Astrocyte (in vitro differentiated cells and primary cell): ENCODE measurements at regions not wholly inside any gene's neighbourhood (a gene's known extent, or its start where the extent isn't known, plus 50 kb on each side); places are given as distances from the start of the nearest gene placed in this dataset.

Experiments
- DNase-seq: peaks from one replicate; pipeline ENCODE4 v3.0.0-alpha.2; 2010; ENCODE audit warnings: low read depth
- FAIRE-seq: peaks from 2 replicates; lab custom pipeline; 2011; peaks lifted over from hg19 to GRCh38; lab: Jason Lieb, UNC
- H2AFZ ChIP-seq: 2 replicates; pipeline ENCODE4 v1.6.0; 2012; ENCODE audit warnings: low read depth, low read length, inconsistent platforms
- H3K27ac ChIP-seq: 2 replicates; pipeline ENCODE4 v1.5.1; 2011; ENCODE audit warnings: low read depth, low read length, inconsistent platforms
- H3K27me3 ChIP-seq: 2 replicates; pipeline ENCODE4 v1.6.0; 2011; ENCODE audit warnings: low read length, inconsistent platforms; ENCODE audit not compliant: insufficient read depth
- H3K36me3 ChIP-seq: 2 replicates; pipeline ENCODE4 v1.5.1; 2011; ENCODE audit warnings: low read length, inconsistent platforms; ENCODE audit not compliant: insufficient read depth
- H3K4me1 ChIP-seq: 2 replicates; pipeline ENCODE4 v1.5.1; 2011; ENCODE audit warnings: low read length, inconsistent platforms; ENCODE audit not compliant: insufficient read depth
- H3K4me2 ChIP-seq: 2 replicates; pipeline ENCODE4 v1.6.0; 2012; ENCODE audit warnings: low read length, inconsistent platforms
- H3K4me3 ChIP-seq: 2 replicates; pipeline ENCODE4 v1.5.1; 2011; ENCODE audit warnings: low read depth, mild to moderate bottlenecking, low read length, inconsistent platforms; ENCODE audit not compliant: insufficient read depth
- H3K79me2 ChIP-seq: 2 replicates; pipeline ENCODE4 v1.6.0; 2012; ENCODE audit warnings: mild to moderate bottlenecking, low read length, inconsistent platforms; ENCODE audit not compliant: insufficient read depth
- H3K9ac ChIP-seq: 2 replicates; pipeline ENCODE4 v1.6.0; 2012; ENCODE audit warnings: mild to moderate bottlenecking, low read length, inconsistent platforms
- H3K9me3 ChIP-seq: 2 replicates; pipeline ENCODE4 v1.5.1; 2012; ENCODE audit warnings: low read depth, mild to moderate bottlenecking, low read length, inconsistent platforms; ENCODE audit not compliant: insufficient read depth
- H4K20me1 ChIP-seq: 2 replicates; pipeline ENCODE4 v1.6.0; 2012; ENCODE audit warnings: low read length, inconsistent platforms; ENCODE audit not compliant: insufficient read depth
- H3K27ac Mint-ChIP-seq: one replicate; pipeline ENCODE4 v1.8.0; 2021; ENCODE audit warnings: mild to moderate bottlenecking, mixed read lengths; ENCODE audit not compliant: unreplicated experiment
- H3K27me3 Mint-ChIP-seq: one replicate; pipeline ENCODE4 v1.8.0; 2021; ENCODE audit warnings: low read depth, mixed read lengths; ENCODE audit not compliant: unreplicated experiment
- H3K36me3 Mint-ChIP-seq: one replicate; pipeline ENCODE4 v1.8.0; 2021; ENCODE audit warnings: low read depth, mixed read lengths; ENCODE audit not compliant: unreplicated experiment
- H3K4me1 Mint-ChIP-seq: one replicate; pipeline ENCODE4 v1.8.0; 2021; ENCODE audit warnings: low read depth, mixed read lengths; ENCODE audit not compliant: unreplicated experiment
- H3K4me3 Mint-ChIP-seq: one replicate; pipeline ENCODE4 v1.8.0; 2021; ENCODE audit warnings: mild to moderate bottlenecking, moderate library complexity, mixed read lengths; ENCODE audit not compliant: unreplicated experiment
- H3K9me3 Mint-ChIP-seq: one replicate; pipeline ENCODE4 v1.8.0; 2021; ENCODE audit warnings: mild to moderate bottlenecking, mixed read lengths; ENCODE audit not compliant: unreplicated experiment
- EZH2 ChIP-seq: IDR thresholded peaks from 2 replicates; pipeline ENCODE4 v1.6.1; 2012; ENCODE audit warnings: mild to moderate bottlenecking, low read length, inconsistent platforms; ENCODE audit not compliant: insufficient read depth
- TF ChIP-seq, protein P1 (sequence below): IDR thresholded peaks from 2 replicates; pipeline ENCODE4 v1.5.1; 2011; ENCODE audit warnings: low read depth, mild to moderate bottlenecking, inconsistent platforms, low read length, moderate library complexity; ENCODE audit not compliant: insufficient read depth

DNA sequence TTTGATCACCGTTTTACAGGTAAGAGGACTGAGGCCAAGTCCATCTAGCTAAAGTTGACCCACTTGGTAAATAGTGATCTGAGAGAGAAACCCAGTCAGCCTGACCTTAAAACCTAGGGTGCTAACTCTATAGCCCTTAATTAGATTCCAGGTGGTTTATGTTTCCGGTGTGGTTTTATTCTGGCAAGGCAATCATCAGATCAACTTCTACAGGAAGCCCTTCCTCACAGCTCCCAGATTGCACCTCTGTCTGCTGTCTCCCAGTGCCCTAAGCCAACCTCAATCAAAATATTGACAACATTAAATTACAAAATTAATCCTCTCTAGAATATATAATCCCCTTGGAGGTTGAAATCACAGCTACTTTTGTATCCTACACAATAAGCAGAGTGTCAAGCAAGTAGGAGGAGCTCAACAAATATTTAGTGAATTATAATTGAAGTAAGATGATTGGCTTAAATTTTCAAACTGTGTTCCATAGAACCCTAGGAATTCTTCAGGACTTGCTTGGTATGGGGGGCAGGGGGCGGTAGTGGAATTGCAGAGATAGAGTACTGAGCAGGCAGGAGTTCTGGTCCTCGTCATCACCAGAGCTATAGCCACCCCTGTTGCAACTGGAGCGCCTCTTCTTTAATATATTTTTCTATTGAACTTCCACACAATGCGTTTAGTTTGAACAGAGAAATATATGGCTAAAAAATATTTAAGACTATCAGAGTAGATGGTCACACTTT is 692.8 kb upstream of the LRRN3 start:
- H3K27ac Mint-ChIP-seq: no peak overlapping the region

DNA sequence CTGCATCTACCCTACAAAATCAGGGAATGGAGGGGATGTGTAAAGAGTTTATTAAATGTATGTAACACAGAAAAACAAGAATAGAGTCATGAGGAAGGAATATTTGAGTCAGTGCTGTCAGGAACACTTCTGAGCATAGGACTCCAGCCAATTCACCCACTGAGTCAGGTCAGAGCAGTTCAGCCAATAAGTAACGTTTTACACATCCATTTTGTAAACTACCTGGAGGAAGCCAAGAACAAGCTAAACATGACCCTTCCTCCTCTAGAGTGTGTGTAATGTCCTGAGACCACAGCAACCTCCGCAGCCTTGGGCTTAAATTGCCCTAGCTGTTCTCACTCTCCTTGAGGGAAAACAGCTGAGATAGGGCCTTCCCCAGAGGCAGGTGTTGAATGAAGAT is 691.5 kb upstream of the LRRN3 start:
- TF ChIP-seq, protein P1, sequence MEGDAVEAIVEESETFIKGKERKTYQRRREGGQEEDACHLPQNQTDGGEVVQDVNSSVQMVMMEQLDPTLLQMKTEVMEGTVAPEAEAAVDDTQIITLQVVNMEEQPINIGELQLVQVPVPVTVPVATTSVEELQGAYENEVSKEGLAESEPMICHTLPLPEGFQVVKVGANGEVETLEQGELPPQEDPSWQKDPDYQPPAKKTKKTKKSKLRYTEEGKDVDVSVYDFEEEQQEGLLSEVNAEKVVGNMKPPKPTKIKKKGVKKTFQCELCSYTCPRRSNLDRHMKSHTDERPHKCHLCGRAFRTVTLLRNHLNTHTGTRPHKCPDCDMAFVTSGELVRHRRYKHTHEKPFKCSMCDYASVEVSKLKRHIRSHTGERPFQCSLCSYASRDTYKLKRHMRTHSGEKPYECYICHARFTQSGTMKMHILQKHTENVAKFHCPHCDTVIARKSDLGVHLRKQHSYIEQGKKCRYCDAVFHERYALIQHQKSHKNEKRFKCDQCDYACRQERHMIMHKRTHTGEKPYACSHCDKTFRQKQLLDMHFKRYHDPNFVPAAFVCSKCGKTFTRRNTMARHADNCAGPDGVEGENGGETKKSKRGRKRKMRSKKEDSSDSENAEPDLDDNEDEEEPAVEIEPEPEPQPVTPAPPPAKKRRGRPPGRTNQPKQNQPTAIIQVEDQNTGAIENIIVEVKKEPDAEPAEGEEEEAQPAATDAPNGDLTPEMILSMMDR: no peak
- no peak for TF ChIP-seq EZH2
- no peak overlapping the region for H3K27ac Mint-ChIP-seq

More for the DNA sequence above, 692.8 kb upstream of the LRRN3 start:
- Histone ChIP-seq H3K4me2 (no peak overlapping the region), H4K20me1 (no peaks in the 10 kb centered on the region), H3K79me2 (no peaks in the 10 kb centered on the region), H3K36me3 (no peaks in the 10 kb centered on the region), H2AFZ (no peak overlapping the region), H3K9ac (no peak overlapping the region), H3K4me3 (no peak overlapping the region), H3K9me3 (no peaks in the 10 kb centered on the region), H3K27me3 (no peaks in the 10 kb centered on the region), H3K27ac (no peak overlapping the region), H3K4me1 (no peaks in the 10 kb centered on the region)
- DNase-seq (no peak), FAIRE-seq (no peak)
- H3K4me3 Mint-ChIP-seq: no peak overlapping the region
- H3K9me3 Mint-ChIP-seq: no peaks in the 10 kb centered on the region
- H3K4me1 Mint-ChIP-seq: peaks cover 2% of the 10 kb centered on the region
- H3K27me3 Mint-ChIP-seq: no peaks in the 10 kb centered on the region
- H3K36me3 Mint-ChIP-seq: no peaks in the 10 kb centered on the region
- TF ChIP-seq, protein P1: no peak
- no peak for TF ChIP-seq EZH2

DNA sequence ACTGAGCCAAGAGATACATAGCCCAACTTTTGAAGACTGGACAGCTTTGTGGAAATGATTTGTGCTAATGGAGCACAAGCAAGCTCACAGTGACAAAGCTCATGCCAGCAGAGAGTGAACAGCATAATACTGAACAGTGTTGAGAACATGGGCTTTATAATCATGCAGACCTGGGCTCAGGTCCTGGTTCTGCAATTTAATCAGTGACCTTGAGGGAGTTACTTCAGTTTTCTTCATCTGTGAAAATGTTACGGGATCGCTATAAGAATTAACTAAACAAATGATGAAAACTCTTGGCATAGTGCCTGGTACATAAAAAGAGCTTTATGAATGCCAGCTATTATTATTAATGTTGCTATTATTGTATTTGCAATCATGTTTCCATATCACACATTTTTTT is 690.5 kb upstream of the LRRN3 start:
- no peaks in the 10 kb centered on the region for H3K36me3 Mint-ChIP-seq
- H3K36me3 ChIP-seq: no peaks in the 10 kb centered on the region
- H3K9me3 ChIP-seq: no peaks in the 10 kb centered on the region
- no peaks in the 10 kb centered on the region for H3K4me1 Mint-ChIP-seq
- FAIRE-seq (no peak), DNase-seq (no peak)
- no peak overlapping the region for H3K4me3 ChIP-seq
- no peak overlapping the region for H3K27ac ChIP-seq
- H3K27ac Mint-ChIP-seq: no peak overlapping the region
- TF ChIP-seq, protein P1: no peak
- TF ChIP-seq EZH2: no peak
- no peaks in the 10 kb centered on the region for H3K27me3 Mint-ChIP-seq
- H3K4me2 ChIP-seq: no peak overlapping the region
- no peaks in the 10 kb centered on the region for H3K79me2 ChIP-seq
- no peaks in the 10 kb centered on the region for H3K9me3 Mint-ChIP-seq
- H3K4me1 ChIP-seq: no peaks in the 10 kb centered on the region
- no peaks in the 10 kb centered on the region for H4K20me1 ChIP-seq
- no peak overlapping the region for H3K4me3 Mint-ChIP-seq
- H2AFZ ChIP-seq: no peak overlapping the region
- H3K27me3 ChIP-seq: no peaks in the 10 kb centered on the region
- no peak overlapping the region for H3K9ac ChIP-seq

More for the DNA sequence above, 691.5 kb upstream of the LRRN3 start:
- Histone ChIP-seq H3K27ac (no peak overlapping the region), H3K9ac (no peak overlapping the region), H3K79me2 (no peaks in the 10 kb centered on the region), H3K4me3 (no peak overlapping the region), H3K4me1 (no peaks in the 10 kb centered on the region), H3K9me3 (no peaks in the 10 kb centered on the region), H3K36me3 (no peaks in the 10 kb centered on the region), H3K4me2 (no peak overlapping the region), H4K20me1 (no peaks in the 10 kb centered on the region), H2AFZ (no peak overlapping the region), H3K27me3 (no peaks in the 10 kb centered on the region)
- Mint-ChIP-seq H3K4me3 (no peak overlapping the region), H3K9me3 (no peaks in the 10 kb centered on the region), H3K27me3 (no peaks in the 10 kb centered on the region), H3K4me1 (peaks cover 2% of the 10 kb centered on the region), H3K36me3 (no peaks in the 10 kb centered on the region)
- FAIRE-seq (no peak), DNase-seq (no peak)
